GM10266 (cell line): ENCODE measurements at regions not wholly inside any gene's neighbourhood (a gene's known extent, or its start where the extent isn't known, plus 50 kb on each side); places are given as distances from the start of the nearest gene placed in this dataset.
"Not testable (repeated sequence)": the region's sequence is repeated elsewhere in the genome, so short reads cannot be mapped to it uniquely, and the experiment has no call there.

Experiments
- DNase-seq: peaks from one replicate; pipeline ENCODE4 v3.0.0; 2012; ENCODE audit errors: extremely low spot score
- CTCF ChIP-seq: IDR thresholded peaks from 2 replicates; pipeline ENCODE4 v1.5.1; 2012; ENCODE audit warnings: mild to moderate bottlenecking, low read depth; ENCODE audit not compliant: control insufficient read depth, insufficient read depth; ENCODE audit errors: missing control alignments

GRCh38 chr20:30484009-30484748, 773.3 kb upstream of the DEFB115 start:
- no peak for DNase-seq
- TF ChIP-seq CTCF: no peak

GRCh38 chr20:30484749-30485070, 772.8 kb upstream of the DEFB115 start:
- no peak for DNase-seq
- TF ChIP-seq CTCF: no peak

GRCh38 chr20:30485331-30486102, 771.9 kb upstream of the DEFB115 start:
- TF ChIP-seq CTCF: no peak
- DNase-seq: no peak

- no peak for DNase-seq
- TF ChIP-seq CTCF: no peak
Observed at GRCh38 chr20:30486103-30486478, 771.4 kb upstream of the DEFB115 start.

- DNase-seq: not testable (repeated sequence)
Observed at GRCh38 chr20:30487461-30487860, 770.0 kb upstream of the DEFB115 start.

GRCh38 chr20:30487947-30488926, 769.2 kb upstream of the DEFB115 start:
- DNase-seq: no peak

More at GRCh38 chr20:30487947-30488926, 769.2 kb upstream of the DEFB115 start:
- no peak for TF ChIP-seq CTCF
